ENCODE measurements at regions not wholly inside any gene's neighbourhood (a gene's known extent, or its start where the extent isn't known, plus 50 kb on each side); places are given as distances from the start of the nearest gene placed in this dataset.

DNA sequence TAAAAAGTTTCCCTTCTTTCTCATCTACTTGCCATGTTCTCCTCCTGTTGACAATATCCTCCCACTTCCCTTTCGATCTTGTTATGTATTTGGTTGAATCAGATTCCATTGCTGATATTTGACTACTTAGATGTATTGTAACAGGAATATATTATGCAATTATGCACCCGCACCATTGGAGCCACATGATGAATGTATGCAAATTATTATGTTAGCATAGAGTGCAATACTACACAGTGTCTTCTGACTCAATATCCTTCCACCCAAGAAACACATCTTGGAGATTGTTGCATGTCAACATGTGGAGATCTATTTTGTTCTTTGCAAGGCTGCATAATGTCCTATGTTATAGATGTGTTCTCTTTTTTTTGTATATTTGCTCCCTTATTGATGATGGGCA lies 219.2 kb upstream of the RBFOX1 start:
- ChIA-PET CTCF (ENCODE audit: unreplicated experiment) (no interaction called here), POLR2A (no interaction called here)
- no peak for TF ChIP-seq EZH2phosphoT487 (IDR thresholded peaks at IDR 0.05; ENCODE audit: borderline replicate concordance, low read depth, low read length)
- TF ChIP-seq, protein P1, sequence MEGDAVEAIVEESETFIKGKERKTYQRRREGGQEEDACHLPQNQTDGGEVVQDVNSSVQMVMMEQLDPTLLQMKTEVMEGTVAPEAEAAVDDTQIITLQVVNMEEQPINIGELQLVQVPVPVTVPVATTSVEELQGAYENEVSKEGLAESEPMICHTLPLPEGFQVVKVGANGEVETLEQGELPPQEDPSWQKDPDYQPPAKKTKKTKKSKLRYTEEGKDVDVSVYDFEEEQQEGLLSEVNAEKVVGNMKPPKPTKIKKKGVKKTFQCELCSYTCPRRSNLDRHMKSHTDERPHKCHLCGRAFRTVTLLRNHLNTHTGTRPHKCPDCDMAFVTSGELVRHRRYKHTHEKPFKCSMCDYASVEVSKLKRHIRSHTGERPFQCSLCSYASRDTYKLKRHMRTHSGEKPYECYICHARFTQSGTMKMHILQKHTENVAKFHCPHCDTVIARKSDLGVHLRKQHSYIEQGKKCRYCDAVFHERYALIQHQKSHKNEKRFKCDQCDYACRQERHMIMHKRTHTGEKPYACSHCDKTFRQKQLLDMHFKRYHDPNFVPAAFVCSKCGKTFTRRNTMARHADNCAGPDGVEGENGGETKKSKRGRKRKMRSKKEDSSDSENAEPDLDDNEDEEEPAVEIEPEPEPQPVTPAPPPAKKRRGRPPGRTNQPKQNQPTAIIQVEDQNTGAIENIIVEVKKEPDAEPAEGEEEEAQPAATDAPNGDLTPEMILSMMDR (conservative IDR thresholded peaks at IDR 0.05; ENCODE audit: low read length) = no peak

DNA sequence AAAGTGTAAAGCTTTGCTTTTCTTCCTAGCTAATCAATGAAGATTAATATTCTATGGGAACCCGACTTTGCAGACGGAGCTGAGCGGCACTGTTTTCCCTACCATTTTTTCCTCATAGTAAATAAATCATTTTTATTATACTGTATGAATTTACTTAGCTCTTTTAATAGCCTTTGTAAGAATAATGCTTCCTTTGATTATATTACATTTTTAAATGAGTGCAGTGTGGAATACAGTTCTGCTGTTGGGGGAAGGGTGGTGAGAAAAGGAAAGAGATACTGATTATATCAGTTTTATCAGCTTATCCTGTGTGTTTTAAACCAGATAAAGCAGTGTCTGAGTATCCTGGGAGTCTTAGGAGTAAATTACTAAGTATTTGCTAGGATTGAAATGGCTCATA lies 221.4 kb upstream of the RBFOX1 start:
- Histone ChIP-seq H4K20me1 (ENCODE audit: insufficient read depth, low read length) (no peaks in the 10 kb centered on the region), H3K4me1 (ENCODE audit: insufficient read depth, low read length, poor library complexity, severe bottlenecking) (no peaks in the 10 kb centered on the region), H3K9me3 (ENCODE audit: low read length) (no peaks in the 10 kb centered on the region), H3K4me3 (ENCODE audit: low read depth, low read length, poor library complexity, severe bottlenecking) (no peak overlapping the region), H3K9me2 (ENCODE audit: insufficient read depth, low read length) (no peaks in the 10 kb centered on the region), H3K36me3 (ENCODE audit: insufficient read depth, low read length) (no peaks in the 10 kb centered on the region), H3K4me2 (ENCODE audit: low read length) (no peak overlapping the region), H3K27ac (ENCODE audit: low read depth, low read length, poor library complexity, severe bottlenecking) (no peak overlapping the region), H2AFZ (ENCODE audit: low read length) (no peak overlapping the region), H3K79me2 (ENCODE audit: insufficient read depth, low read depth, low read length) (no peaks in the 10 kb centered on the region)
- no TSS peak for BruUV-seq (replicated peaks)
- intact Hi-C loops (cut with micrococcal nuclease; ENCODE audit: unreplicated experiment) = no loop called here
- POLR2A ChIA-PET = no interaction called here
- TF ChIP-seq, protein P1 (conservative IDR thresholded peaks at IDR 0.05; ENCODE audit: low read length) = no peak
- no peak for TF ChIP-seq EZH2phosphoT487 (IDR thresholded peaks at IDR 0.05; ENCODE audit: borderline replicate concordance, low read depth, low read length)
- no peak for DNase-seq (ENCODE audit: low spot score)
- CTCF ChIA-PET (ENCODE audit: unreplicated experiment) = no interaction called here

More for the DNA sequence above, 219.2 kb upstream of the RBFOX1 start:
- no peaks in the 10 kb centered on the region for H3K9me2 ChIP-seq (ENCODE audit: insufficient read depth, low read length)
- no peak for DNase-seq (ENCODE audit: low spot score)
- H3K79me2 ChIP-seq (ENCODE audit: insufficient read depth, low read depth, low read length) = no peaks in the 10 kb centered on the region
- H3K27ac ChIP-seq (ENCODE audit: low read depth, low read length, poor library complexity, severe bottlenecking) = no peak overlapping the region
- no peak overlapping the region for H3K4me2 ChIP-seq (ENCODE audit: low read length)
- no peak overlapping the region for H3K4me3 ChIP-seq (ENCODE audit: low read depth, low read length, poor library complexity, severe bottlenecking)
- no peak overlapping the region for H2AFZ ChIP-seq (ENCODE audit: low read length)
- H3K4me1 ChIP-seq (ENCODE audit: insufficient read depth, low read length, poor library complexity, severe bottlenecking) = no peaks in the 10 kb centered on the region
- no TSS peak for BruUV-seq (replicated peaks)
- H3K36me3 ChIP-seq (ENCODE audit: insufficient read depth, low read length) = no peaks in the 10 kb centered on the region
- intact Hi-C loops (cut with micrococcal nuclease; ENCODE audit: unreplicated experiment) = no loop called here
- no peaks in the 10 kb centered on the region for H3K9me3 ChIP-seq (ENCODE audit: low read length)
- H4K20me1 ChIP-seq (ENCODE audit: insufficient read depth, low read length) = no peaks in the 10 kb centered on the region

DNA sequence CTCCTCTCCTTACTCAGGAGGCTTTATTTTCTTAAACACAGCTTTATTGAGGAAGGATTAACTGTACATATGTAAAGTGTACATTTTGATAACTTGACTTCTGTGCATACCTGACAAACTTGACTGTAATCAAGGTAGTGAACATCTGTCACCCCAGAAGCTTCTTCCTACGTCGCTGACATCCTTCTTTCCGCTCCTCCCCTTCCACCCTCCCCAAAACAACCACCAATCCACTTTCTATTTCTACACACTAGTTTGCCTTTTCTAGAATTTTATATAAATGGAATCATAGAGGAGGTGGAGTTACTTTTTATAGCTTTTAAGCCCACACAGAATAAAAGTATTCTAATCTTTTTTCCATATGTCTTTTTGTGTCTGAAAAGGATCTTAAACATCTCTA lies 225.2 kb upstream of the RBFOX1 start:
- H3K27ac ChIP-seq (ENCODE audit: low read depth, low read length, poor library complexity, severe bottlenecking) = no peak overlapping the region
- intact Hi-C loops (cut with micrococcal nuclease; ENCODE audit: unreplicated experiment) = no loop called here
- no peaks in the 10 kb centered on the region for H4K20me1 ChIP-seq (ENCODE audit: insufficient read depth, low read length)
- CTCF ChIA-PET (ENCODE audit: unreplicated experiment) = no interaction called here
- no peaks in the 10 kb centered on the region for H3K9me2 ChIP-seq (ENCODE audit: insufficient read depth, low read length)
- no peak for DNase-seq (ENCODE audit: low spot score)
- H3K4me2 ChIP-seq (ENCODE audit: low read length) = no peak overlapping the region
- H3K4me3 ChIP-seq (ENCODE audit: low read depth, low read length, poor library complexity, severe bottlenecking) = no peak overlapping the region
- H2AFZ ChIP-seq (ENCODE audit: low read length) = no peak overlapping the region
- no peaks in the 10 kb centered on the region for H3K4me1 ChIP-seq (ENCODE audit: insufficient read depth, low read length, poor library complexity, severe bottlenecking)
- BruUV-seq (replicated peaks) = no TSS peak
- POLR2A ChIA-PET = no interaction called here
- H3K9me3 ChIP-seq (ENCODE audit: low read length) = no peaks in the 10 kb centered on the region
- no peaks in the 10 kb centered on the region for H3K79me2 ChIP-seq (ENCODE audit: insufficient read depth, low read depth, low read length)
- no peaks in the 10 kb centered on the region for H3K36me3 ChIP-seq (ENCODE audit: insufficient read depth, low read length)
- no peak for TF ChIP-seq EZH2phosphoT487 (IDR thresholded peaks at IDR 0.05; ENCODE audit: borderline replicate concordance, low read depth, low read length)
- TF ChIP-seq, protein P1 (conservative IDR thresholded peaks at IDR 0.05; ENCODE audit: low read length) = no peak
